Activated naive CD8-positive, alpha-beta T cell treated with anti-CD3 and anti-CD28 coated beads, Interleukin-2, amount 10 ng/mL, durations not matched to agents 7 days and 5 days (primary cell): ENCODE measurements at regions not wholly inside any gene's neighbourhood (a gene's known extent, or its start where the extent isn't known, plus 50 kb on each side); places are given as distances from the start of the nearest gene placed in this dataset.

Experiments
- ATAC-seq: fragments of 150-1000 bp; cut with Tn5 transposase; one replicate; pipeline ENCODE4 v1.10.0; 2021; ENCODE audit warnings: low read depth, moderate library complexity
- POLR2A ChIA-PET: fragments of 350-600 bp; sonication (Branson Sonifier 250); formaldehyde crosslinking; loops from one replicate; lab custom pipeline; 2021; ENCODE audit warnings: antibody characterized with exemption; lab: Charles Lee
- DNase-seq: peaks from one replicate; pipeline ENCODE4 v3.0.0; 2021
- H3K27ac Mint-ChIP-seq: one replicate; pipeline ENCODE4 v1.8.0; 2022; ENCODE audit warnings: mild to moderate bottlenecking, mixed read lengths
- H3K27me3 Mint-ChIP-seq: one replicate; pipeline ENCODE4 v1.8.0; 2022; ENCODE audit warnings: mild to moderate bottlenecking, moderate library complexity, mixed read lengths
- H3K36me3 Mint-ChIP-seq: one replicate; pipeline ENCODE4 v1.8.0; 2021; ENCODE audit warnings: mild to moderate bottlenecking, mixed read lengths
- H3K4me1 Mint-ChIP-seq: one replicate; pipeline ENCODE4 v1.8.0; 2021; ENCODE audit warnings: mixed read lengths
- H3K4me3 Mint-ChIP-seq: one replicate; pipeline ENCODE4 v1.8.0; 2022; ENCODE audit warnings: mild to moderate bottlenecking, moderate library complexity, mixed read lengths
- H3K9me3 Mint-ChIP-seq: one replicate; pipeline ENCODE4 v1.8.0; 2021; ENCODE audit warnings: mixed read lengths

DNA sequence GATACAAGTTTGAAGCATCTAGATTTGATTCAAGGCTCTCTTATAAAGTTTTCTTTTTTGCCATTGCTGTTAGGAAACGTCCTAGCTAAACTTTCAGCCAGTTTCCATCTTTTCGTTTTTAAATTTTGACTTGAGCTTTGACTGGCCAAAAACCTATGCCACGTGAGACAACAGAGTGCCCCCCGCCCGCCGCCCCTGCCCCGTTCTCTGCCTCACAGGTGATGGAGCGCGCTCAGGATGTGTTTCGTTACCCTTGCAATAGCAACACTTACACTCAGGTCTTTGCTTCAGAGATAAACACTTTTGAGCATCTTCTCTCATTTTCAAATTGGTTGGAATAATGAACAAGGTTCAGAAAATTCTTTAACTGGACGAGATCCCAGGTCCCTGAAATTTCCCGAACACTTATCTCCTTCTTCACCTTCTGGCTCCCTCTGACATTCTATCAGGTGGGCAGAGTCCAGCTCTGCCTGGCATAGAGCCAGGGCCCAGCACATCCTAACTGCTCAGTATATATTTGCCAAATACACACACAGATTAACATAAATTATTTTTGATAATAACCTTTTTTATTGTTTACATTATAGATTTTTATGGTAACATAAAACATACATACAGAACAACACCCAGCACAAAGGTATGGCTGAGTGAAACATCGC lies 301.1 kb downstream of the IRS2 start:
- H3K4me1 Mint-ChIP-seq: peaks cover 1% of the 10 kb centered on the region
- no peaks in the 10 kb centered on the region for H3K9me3 Mint-ChIP-seq
- POLR2A ChIA-PET: no interaction called here
- H3K27me3 Mint-ChIP-seq: no peaks in the 10 kb centered on the region
- no peak overlapping the region for H3K4me3 Mint-ChIP-seq
- no peaks in the 10 kb centered on the region for H3K36me3 Mint-ChIP-seq
- H3K27ac Mint-ChIP-seq: no peak overlapping the region
- DNase-seq (no peak), ATAC-seq (no peak)

- no peak overlapping the region for H3K4me3 Mint-ChIP-seq
- H3K27me3 Mint-ChIP-seq: no peaks in the 10 kb centered on the region
- peaks cover 1% of the 10 kb centered on the region for H3K4me1 Mint-ChIP-seq
- H3K9me3 Mint-ChIP-seq: no peaks in the 10 kb centered on the region
- ATAC-seq (no peak), DNase-seq (no peak)
- no peaks in the 10 kb centered on the region for H3K36me3 Mint-ChIP-seq
- POLR2A ChIA-PET: no interaction called here
- no peak overlapping the region for H3K27ac Mint-ChIP-seq
These were observed 303.1 kb downstream of the IRS2 start for GRCh38 chr13:109483284-109483683.

GRCh38 chr13:109481040-109481439 lies 305.3 kb downstream of the IRS2 start:
- no peak for ATAC-seq

GRCh38 chr13:109480011-109480955 lies 306.1 kb downstream of the IRS2 start:
- no peak for ATAC-seq
- Mint-ChIP-seq H3K4me1 (peaks cover 1% of the 10 kb centered on the region), H3K36me3 (no peaks in the 10 kb centered on the region), H3K27me3 (no peaks in the 10 kb centered on the region), H3K27ac (no peak overlapping the region), H3K4me3 (no peak overlapping the region), H3K9me3 (no peaks in the 10 kb centered on the region)
- POLR2A ChIA-PET: no interaction called here
- DNase-seq: no peak

More at GRCh38 chr13:109481040-109481439, 305.3 kb downstream of the IRS2 start:
- no peaks in the 10 kb centered on the region for H3K9me3 Mint-ChIP-seq
- POLR2A ChIA-PET: no interaction called here
- H3K36me3 Mint-ChIP-seq: no peaks in the 10 kb centered on the region
- H3K4me3 Mint-ChIP-seq: no peak overlapping the region
- H3K27ac Mint-ChIP-seq: no peak overlapping the region
- peaks cover 1% of the 10 kb centered on the region for H3K4me1 Mint-ChIP-seq
- no peaks in the 10 kb centered on the region for H3K27me3 Mint-ChIP-seq
- no peak for DNase-seq

DNA sequence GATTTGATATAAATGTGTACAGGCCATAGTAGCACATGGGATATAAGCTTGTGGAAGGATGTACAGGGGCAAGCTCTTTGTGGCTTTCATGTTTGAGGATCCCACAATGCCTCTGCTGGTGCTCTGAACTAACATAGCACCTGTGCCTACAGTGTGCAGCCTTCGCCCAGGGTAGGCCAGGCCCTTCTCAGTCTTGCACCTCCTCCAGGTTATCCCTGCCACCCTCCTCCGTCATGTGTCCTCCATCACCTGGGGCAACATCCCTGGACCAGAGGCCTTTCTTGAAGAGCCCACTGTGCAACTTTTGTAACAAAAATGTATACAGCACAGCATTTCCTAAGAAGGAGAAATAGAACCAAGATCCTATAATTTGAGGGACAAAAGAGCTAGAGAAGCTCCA lies 306.8 kb downstream of the IRS2 start:
- no peak for ATAC-seq
- POLR2A ChIA-PET: no interaction called here
- Mint-ChIP-seq H3K27ac (no peak overlapping the region), H3K4me3 (no peak overlapping the region), H3K4me1 (peaks cover 1% of the 10 kb centered on the region), H3K27me3 (no peaks in the 10 kb centered on the region), H3K9me3 (no peaks in the 10 kb centered on the region), H3K36me3 (no peaks in the 10 kb centered on the region)
- DNase-seq: no peak

GRCh38 chr13:109476001-109476400 lies 310.4 kb downstream of the IRS2 start:
- H3K4me1 Mint-ChIP-seq: no peaks in the 10 kb centered on the region
- DNase-seq: no peak
- POLR2A ChIA-PET: no interaction called here
- H3K4me3 Mint-ChIP-seq: no peak overlapping the region
- no peak for ATAC-seq
- H3K27me3 Mint-ChIP-seq: peaks cover 5% of the 10 kb centered on the region
- no peak overlapping the region for H3K27ac Mint-ChIP-seq
- no peaks in the 10 kb centered on the region for H3K9me3 Mint-ChIP-seq
- H3K36me3 Mint-ChIP-seq: no peaks in the 10 kb centered on the region

- POLR2A ChIA-PET: no interaction called here
- no peaks in the 10 kb centered on the region for H3K4me1 Mint-ChIP-seq
These were observed 318.3 kb downstream of the IRS2 start for GRCh38 chr13:109468123-109468522.

DNA sequence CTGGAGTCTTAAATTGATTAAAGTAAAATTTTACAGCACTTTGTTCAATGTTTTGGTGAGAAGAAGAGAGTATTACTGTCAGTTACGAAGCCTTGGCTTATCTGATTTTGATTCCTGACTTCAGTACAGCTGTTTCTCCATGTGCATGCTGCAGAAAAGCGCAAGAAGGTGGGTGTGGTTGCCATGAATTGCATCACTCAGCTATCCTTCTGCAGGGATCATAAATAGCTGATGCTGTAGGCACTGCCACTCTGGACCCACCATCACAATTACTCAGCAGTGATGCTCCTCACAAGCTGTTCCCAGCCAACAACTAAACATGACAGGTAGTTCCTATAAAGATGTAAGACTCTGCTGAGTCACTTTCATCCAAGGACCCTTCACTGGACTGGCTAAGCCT lies 321.2 kb downstream of the IRS2 start:
- peaks cover 1% of the 10 kb centered on the region for H3K9me3 Mint-ChIP-seq
- ATAC-seq (no peak), DNase-seq (no peak)
- no peak overlapping the region for H3K27ac Mint-ChIP-seq
- no peaks in the 10 kb centered on the region for H3K36me3 Mint-ChIP-seq
- no peak overlapping the region for H3K4me3 Mint-ChIP-seq
- H3K27me3 Mint-ChIP-seq: no peaks in the 10 kb centered on the region
- no peaks in the 10 kb centered on the region for H3K4me1 Mint-ChIP-seq
- POLR2A ChIA-PET: no interaction called here

More at GRCh38 chr13:109468123-109468522, 318.3 kb downstream of the IRS2 start:
- Mint-ChIP-seq H3K9me3 (peaks cover 1% of the 10 kb centered on the region), H3K4me3 (no peak overlapping the region), H3K27me3 (peaks cover 2% of the 10 kb centered on the region), H3K36me3 (no peaks in the 10 kb centered on the region), H3K27ac (no peak overlapping the region)
- ATAC-seq (no peak), DNase-seq (no peak)

DNA sequence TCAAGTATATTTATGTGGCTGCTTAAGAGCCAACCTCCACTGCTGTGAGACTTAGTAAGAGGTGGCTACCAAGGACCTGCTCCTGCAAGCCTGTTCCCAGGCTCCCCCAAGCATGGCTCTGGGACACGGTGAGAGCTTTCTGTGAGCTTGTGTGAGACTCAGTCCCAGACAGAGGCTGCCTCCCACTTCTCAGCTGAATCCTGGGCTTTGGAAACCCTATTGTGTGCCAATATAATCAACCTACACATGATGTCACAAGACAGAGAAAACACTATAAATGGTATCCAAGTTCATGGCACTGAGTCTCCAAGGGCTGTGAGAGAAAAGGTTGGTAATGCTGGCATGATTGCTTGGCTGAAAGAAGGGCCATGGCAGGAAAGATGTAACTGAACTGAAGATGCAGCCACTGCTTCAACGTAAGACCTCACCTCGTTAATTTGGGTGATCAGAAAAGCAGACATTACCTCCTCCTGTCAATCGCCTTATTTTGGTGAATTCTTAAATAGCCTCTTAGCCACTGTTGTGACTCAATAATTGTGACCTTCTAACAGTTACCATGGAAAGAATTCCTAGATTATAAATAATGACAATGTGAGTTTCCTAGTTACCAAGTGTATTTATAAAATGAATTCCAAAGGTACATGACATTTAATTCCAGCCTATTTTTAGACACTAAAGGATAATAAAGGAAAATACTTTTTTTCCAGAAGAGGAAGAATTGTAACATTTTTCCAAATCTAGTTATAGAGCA lies 332.0 kb downstream of the IRS2 start:
- POLR2A ChIA-PET: no interaction called here
- no peaks in the 10 kb centered on the region for H3K9me3 Mint-ChIP-seq
- DNase-seq: no peak
- ATAC-seq: no peak
- H3K4me3 Mint-ChIP-seq: no peak overlapping the region
- no peaks in the 10 kb centered on the region for H3K36me3 Mint-ChIP-seq
- no peak overlapping the region for H3K27ac Mint-ChIP-seq
- no peaks in the 10 kb centered on the region for H3K27me3 Mint-ChIP-seq
- no peaks in the 10 kb centered on the region for H3K4me1 Mint-ChIP-seq

- H3K36me3 Mint-ChIP-seq: no peaks in the 10 kb centered on the region
- POLR2A ChIA-PET: no interaction called here
- H3K27me3 Mint-ChIP-seq: no peaks in the 10 kb centered on the region
- no peak overlapping the region for H3K27ac Mint-ChIP-seq
- DNase-seq: no peak
- no peak overlapping the region for H3K4me3 Mint-ChIP-seq
- no peak for ATAC-seq
- H3K9me3 Mint-ChIP-seq: no peaks in the 10 kb centered on the region
- no peaks in the 10 kb centered on the region for H3K4me1 Mint-ChIP-seq
These were observed 334.7 kb downstream of the IRS2 start for GRCh38 chr13:109451726-109452125.

DNA sequence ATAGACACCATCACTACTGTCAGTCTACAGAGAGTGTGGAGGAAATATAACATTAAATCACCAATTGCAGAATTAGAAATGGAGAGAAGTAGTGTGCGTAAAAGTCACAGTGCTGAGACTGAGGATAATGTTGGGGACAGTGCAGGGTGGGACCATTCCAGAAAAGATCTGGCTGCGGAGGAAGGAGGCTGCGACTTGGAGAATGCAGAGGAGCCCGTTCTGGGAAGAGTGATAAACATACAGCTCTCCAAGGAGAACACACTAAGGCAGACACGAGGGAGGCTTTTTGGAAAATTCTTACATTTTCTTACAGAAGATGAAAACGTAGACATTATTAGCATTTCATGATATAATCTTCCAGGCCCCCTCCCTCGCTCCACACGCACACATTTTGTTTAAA lies 337.8 kb downstream of the IRS2 start:
- ATAC-seq (no peak), DNase-seq (no peak)
- H3K4me1 Mint-ChIP-seq: no peaks in the 10 kb centered on the region
- no peak overlapping the region for H3K27ac Mint-ChIP-seq
- H3K27me3 Mint-ChIP-seq: peaks cover 2% of the 10 kb centered on the region
- H3K4me3 Mint-ChIP-seq: no peak overlapping the region
- no peaks in the 10 kb centered on the region for H3K9me3 Mint-ChIP-seq
- POLR2A ChIA-PET: no interaction called here
- H3K36me3 Mint-ChIP-seq: no peaks in the 10 kb centered on the region

DNA sequence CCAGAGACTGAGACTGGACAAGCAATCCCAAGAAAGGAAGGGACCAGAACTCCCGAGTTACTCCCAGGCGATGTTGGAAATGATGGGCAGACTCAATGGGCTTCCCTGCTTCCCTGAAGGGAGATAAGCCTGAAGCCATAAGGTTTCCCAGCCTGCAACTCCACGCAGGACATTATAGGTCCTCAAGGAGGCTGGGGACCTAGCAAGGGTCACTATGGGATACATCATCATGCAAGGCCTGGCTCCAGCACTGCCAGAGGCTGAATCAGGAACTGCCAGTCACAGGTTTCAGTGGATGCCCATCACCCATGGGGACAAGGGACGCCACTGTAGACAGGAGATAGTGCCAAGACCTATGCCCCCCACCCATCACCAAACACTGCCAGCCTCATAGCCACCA lies 338.7 kb downstream of the IRS2 start:
- POLR2A ChIA-PET: no interaction called here
- no peak overlapping the region for H3K27ac Mint-ChIP-seq
- DNase-seq (no peak), ATAC-seq (no peak)
- peaks cover 5% of the 10 kb centered on the region for H3K27me3 Mint-ChIP-seq
- H3K4me3 Mint-ChIP-seq: no peak overlapping the region
- no peaks in the 10 kb centered on the region for H3K4me1 Mint-ChIP-seq
- H3K9me3 Mint-ChIP-seq: peaks cover 3% of the 10 kb centered on the region
- no peaks in the 10 kb centered on the region for H3K36me3 Mint-ChIP-seq

DNA sequence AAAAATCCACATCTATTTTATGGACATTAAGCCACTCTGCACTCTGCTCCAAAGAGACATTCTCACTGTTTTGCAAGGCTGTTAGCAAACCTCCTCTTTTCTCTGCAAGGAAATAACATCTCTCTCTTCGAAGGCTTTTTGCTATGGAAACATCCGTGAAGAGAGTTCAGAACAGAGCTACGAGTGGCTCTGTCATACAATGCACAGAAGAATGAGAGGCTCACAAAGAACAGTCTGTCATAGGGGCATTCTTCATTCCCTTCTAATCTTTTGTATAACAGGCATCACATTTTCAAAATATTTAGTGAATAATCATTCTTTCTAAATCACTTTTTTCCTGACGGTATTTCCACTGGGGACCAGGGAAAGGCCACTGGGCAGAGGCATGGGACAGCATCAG lies 346.1 kb downstream of the IRS2 start:
- no peak for ATAC-seq
- POLR2A ChIA-PET: no interaction called here
- Mint-ChIP-seq H3K36me3 (no peaks in the 10 kb centered on the region), H3K27ac (no peak overlapping the region), H3K4me3 (no peak overlapping the region), H3K27me3 (peaks cover 9% of the 10 kb centered on the region), H3K4me1 (no peaks in the 10 kb centered on the region), H3K9me3 (peaks cover 5% of the 10 kb centered on the region)
- DNase-seq: no peak
